ENCODE measurements at regions not wholly inside any gene's neighbourhood (a gene's known extent, or its start where the extent isn't known, plus 50 kb on each side); places are given as distances from the start of the nearest gene placed in this dataset.
"Not testable (repeated sequence)": the region's sequence is repeated elsewhere in the genome, so short reads cannot be mapped to it uniquely, and the experiment has no call there.

DNA sequence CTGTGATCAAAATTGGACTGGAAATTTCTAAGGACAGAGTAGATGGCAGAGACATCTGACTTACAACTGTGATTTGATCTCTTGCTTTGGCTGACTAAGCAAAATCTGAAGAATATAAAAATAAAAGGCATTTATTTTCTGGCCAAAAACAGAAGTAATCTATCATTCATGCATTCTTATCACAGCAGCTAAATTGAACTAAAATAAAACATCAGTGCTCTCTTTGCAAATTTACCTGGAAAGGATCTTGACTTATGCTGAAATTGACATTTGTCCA, 81.4 kb upstream of the ZNF678 start:
- Histone ChIP-seq H3F3A (ENCODE audit: insufficient read depth) (no peaks in the 10 kb centered on the region), H3K4me2 (ENCODE audit: unreplicated experiment) (no peak overlapping the region), H3K4me1 (ENCODE audit: insufficient read depth) (no peaks in the 10 kb centered on the region), H3K36me3 (ENCODE audit: low read depth) (no peaks in the 10 kb centered on the region), H3K27me3 (replicated peaks; ENCODE audit: insufficient read depth) (peaks cover 28% of the 10 kb centered on the region; the same call in 1 of the 2 replicates), H3K27ac (no peak overlapping the region), H3K9me3 (ENCODE audit: low read depth) (no peaks in the 10 kb centered on the region), H2AFZ (no peak overlapping the region), H3K9me2 (ENCODE audit: insufficient read depth) (no peaks in the 10 kb centered on the region), H3K79me2 (ENCODE audit: insufficient read depth) (no peaks in the 10 kb centered on the region), H3K4me3 (no peak overlapping the region), H3K9ac (no peak overlapping the region), H4K20me1 (ENCODE audit: insufficient read depth) (no peaks in the 10 kb centered on the region)
- in situ Hi-C loops (cut with MboI), result loop anchor here (25.0 kb wide), 1 partner anchor 455 kb away; the partner anchor contains the start of gene WNT9A
- TF ChIP-seq EZH2phosphoT487 (IDR thresholded peaks at IDR 0.05; ENCODE audit: insufficient read depth, low read depth) (no peak), EZH2 (IDR thresholded peaks at IDR 0.05; ENCODE audit: insufficient read depth, poor library complexity, severe bottlenecking) (no peak)
- DNase-seq, result no peak

DNA sequence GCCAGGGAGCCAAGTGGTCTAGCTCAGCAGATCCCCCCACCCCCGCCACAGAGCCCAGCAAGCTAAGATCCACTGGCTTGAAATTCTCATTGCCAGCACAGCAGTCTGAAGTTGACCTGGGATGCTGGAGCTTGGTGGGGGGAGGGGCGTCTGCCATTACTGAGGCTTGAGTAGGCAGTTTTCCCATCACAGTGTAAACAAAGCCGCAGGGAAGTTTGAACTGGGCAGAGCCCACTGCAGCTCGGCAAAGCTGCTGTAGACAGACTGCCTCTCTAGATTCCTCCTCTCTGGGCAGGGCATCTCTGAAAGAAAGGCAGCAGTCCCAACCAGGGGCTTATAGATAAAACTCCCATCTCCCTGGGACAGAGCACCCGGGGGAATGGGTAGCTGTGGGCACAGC, 89.3 kb upstream of the ZNF678 start:
- H3K79me2 ChIP-seq (ENCODE audit: insufficient read depth); H3K4me2 ChIP-seq (ENCODE audit: unreplicated experiment); H2AFZ ChIP-seq; H4K20me1 ChIP-seq (ENCODE audit: insufficient read depth); in situ Hi-C loops (cut with MboI); H3K9me2 ChIP-seq (ENCODE audit: insufficient read depth); H3K36me3 ChIP-seq (ENCODE audit: low read depth); H3K27ac ChIP-seq; H3K9me3 ChIP-seq (ENCODE audit: low read depth); DNase-seq; H3K9ac ChIP-seq; H3F3A ChIP-seq (ENCODE audit: insufficient read depth); H3K4me3 ChIP-seq; H3K4me1 ChIP-seq (ENCODE audit: insufficient read depth): not testable (repeated sequence)
- peaks cover 28% of the 10 kb centered on the region; the same call in 1 of the 2 replicates for H3K27me3 ChIP-seq (replicated peaks; ENCODE audit: insufficient read depth)
- 21 to 30% methylated on average over 5 of the region's 5 CpGs for WGBS, 2 experiments (ENCODE audit: low coverage in 1 of 2, low lambda C conversion rate in 2 of 2, missing lambda C conversion rate in 2 of 2)

- TF ChIP-seq EZH2phosphoT487 (IDR thresholded peaks at IDR 0.05; ENCODE audit: insufficient read depth, low read depth), result no peak
- TF ChIP-seq EZH2 (IDR thresholded peaks at IDR 0.05; ENCODE audit: insufficient read depth, poor library complexity, severe bottlenecking), result no peak
- 18 to 19% methylated on average over 1 of the region's 1 CpG for WGBS, 2 experiments (ENCODE audit: low coverage in 1 of 2, low lambda C conversion rate in 2 of 2, missing lambda C conversion rate in 2 of 2)
- Histone ChIP-seq H3K9ac (no peak overlapping the region), H3K4me3 (no peak overlapping the region), H3K9me3 (ENCODE audit: low read depth) (no peaks in the 10 kb centered on the region), H3K4me2 (ENCODE audit: unreplicated experiment) (no peak overlapping the region), H3K36me3 (ENCODE audit: low read depth) (no peaks in the 10 kb centered on the region), H3K27ac (no peak overlapping the region), H2AFZ (no peak overlapping the region), H3K4me1 (ENCODE audit: insufficient read depth) (no peaks in the 10 kb centered on the region), H3F3A (ENCODE audit: insufficient read depth) (no peaks in the 10 kb centered on the region), H3K27me3 (replicated peaks; ENCODE audit: insufficient read depth) (peaks cover 22% of the 10 kb centered on the region; the same call in 1 of the 2 replicates), H3K9me2 (ENCODE audit: insufficient read depth) (no peaks in the 10 kb centered on the region), H3K79me2 (ENCODE audit: insufficient read depth) (no peaks in the 10 kb centered on the region), H4K20me1 (ENCODE audit: insufficient read depth) (no peaks in the 10 kb centered on the region)
- in situ Hi-C loops (cut with MboI), result no loop called here
- no peak for DNase-seq
Observed at GRCh38 chr1:227472772-227473171, 90.6 kb upstream of the ZNF678 start.

DNA sequence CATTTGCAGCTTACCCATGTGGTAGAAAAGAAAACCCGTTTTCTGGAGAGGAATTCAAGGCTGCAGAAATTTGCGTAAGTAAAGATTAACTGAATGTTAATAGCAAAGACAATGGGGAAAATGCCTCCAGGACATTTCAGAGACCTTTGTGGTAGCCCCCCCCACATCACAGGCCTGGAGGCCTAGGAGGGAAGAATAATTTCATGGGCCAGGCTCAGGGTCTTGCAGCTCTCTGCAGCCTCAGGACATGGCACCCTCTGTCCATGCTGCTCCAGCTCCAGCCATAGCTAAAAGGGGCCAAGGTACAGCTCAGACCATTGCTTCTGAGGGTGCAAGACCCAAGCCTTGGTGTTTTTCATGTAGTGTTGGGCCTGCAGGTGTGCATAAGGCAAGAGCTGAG, 92.7 kb upstream of the ZNF678 start:
- Histone ChIP-seq H3K4me3 (no peak overlapping the region), H3K36me3 (ENCODE audit: low read depth) (no peaks in the 10 kb centered on the region), H3K4me1 (ENCODE audit: insufficient read depth) (no peaks in the 10 kb centered on the region), H3F3A (ENCODE audit: insufficient read depth) (no peaks in the 10 kb centered on the region), H3K9me2 (ENCODE audit: insufficient read depth) (no peaks in the 10 kb centered on the region), H2AFZ (no peak overlapping the region), H3K27me3 (replicated peaks; ENCODE audit: insufficient read depth) (peaks cover 28% of the 10 kb centered on the region; the same call in 1 of the 2 replicates), H4K20me1 (ENCODE audit: insufficient read depth) (no peaks in the 10 kb centered on the region), H3K27ac (no peak overlapping the region), H3K9me3 (ENCODE audit: low read depth) (no peaks in the 10 kb centered on the region), H3K9ac (no peak overlapping the region), H3K4me2 (ENCODE audit: unreplicated experiment) (no peak overlapping the region), H3K79me2 (ENCODE audit: insufficient read depth) (no peaks in the 10 kb centered on the region)
- TF ChIP-seq EZH2 (IDR thresholded peaks at IDR 0.05; ENCODE audit: insufficient read depth, poor library complexity, severe bottlenecking) (no peak), EZH2phosphoT487 (IDR thresholded peaks at IDR 0.05; ENCODE audit: insufficient read depth, low read depth) (no peak)
- 71 to 76% methylated on average over 2 of the region's 2 CpGs for WGBS, 2 experiments (ENCODE audit: low coverage in 1 of 2, low lambda C conversion rate in 2 of 2, missing lambda C conversion rate in 2 of 2)
- no peak for DNase-seq
- in situ Hi-C loops (cut with MboI), result no loop called here

GRCh38 chr1:227469708-227470107, 93.6 kb upstream of the ZNF678 start:
- Histone ChIP-seq H3K79me2 (ENCODE audit: insufficient read depth) (no peaks in the 10 kb centered on the region), H4K20me1 (ENCODE audit: insufficient read depth) (no peaks in the 10 kb centered on the region), H3K9me2 (ENCODE audit: insufficient read depth) (no peaks in the 10 kb centered on the region), H3K4me2 (ENCODE audit: unreplicated experiment) (no peak overlapping the region), H3K4me1 (ENCODE audit: insufficient read depth) (no peaks in the 10 kb centered on the region), H3K9ac (no peak overlapping the region), H3K27ac (no peak overlapping the region), H2AFZ (no peak overlapping the region), H3K9me3 (ENCODE audit: low read depth) (no peaks in the 10 kb centered on the region), H3K4me3 (no peak overlapping the region), H3F3A (ENCODE audit: insufficient read depth) (no peaks in the 10 kb centered on the region), H3K27me3 (replicated peaks; ENCODE audit: insufficient read depth) (peaks cover 21% of the 10 kb centered on the region; the same call in 1 of the 2 replicates), H3K36me3 (ENCODE audit: low read depth) (no peaks in the 10 kb centered on the region)
- DNase-seq, result no peak
- TF ChIP-seq EZH2 (IDR thresholded peaks at IDR 0.05; ENCODE audit: insufficient read depth, poor library complexity, severe bottlenecking), result no peak
- TF ChIP-seq EZH2phosphoT487 (IDR thresholded peaks at IDR 0.05; ENCODE audit: insufficient read depth, low read depth), result no peak
- in situ Hi-C loops (cut with MboI), result no loop called here
- WGBS, 2 experiments (ENCODE audit: low coverage in 1 of 2, low lambda C conversion rate in 2 of 2, missing lambda C conversion rate in 2 of 2), result 4 to 10% methylated on average over 3 of the region's 3 CpGs
